IMR-90 (cell line): ENCODE measurements at regions not wholly inside any gene's neighbourhood (a gene's known extent, or its start where the extent isn't known, plus 50 kb on each side); places are given as distances from the start of the nearest gene placed in this dataset.

ENCODE experiments used
- ATAC-seq: fragments of 200-7000 bp; cut with Tn5 transposase; 2 replicates; pipeline ENCODE4 v1.9.1; 2020; ENCODE audit warnings: low read depth, mild to moderate bottlenecking, moderate library complexity
- BruUV-seq: library from RNA; stranded (reverse); fragments of 400-500 nt; replicated peaks from 2 replicates; lab custom pipeline; 2021; lab: Mats Ljungman, UMichigan
- CTCF ChIA-PET: fragments of 300-600 bp; formaldehyde crosslinking; extraction: SDS; loops from one replicate; lab custom pipeline; 2021; ENCODE audit warnings: antibody characterized with exemption; lab: Yijun Ruan, JAX
- POLR2A ChIA-PET: fragments of 300-600 bp; sonication (Branson Sonifier 250); formaldehyde crosslinking; loops from one replicate; lab custom pipeline; 2022; ENCODE audit warnings: antibody characterized with exemption; ENCODE audit not compliant: unreplicated experiment; lab: Charles Lee
- DNase-seq: peaks from one replicate; pipeline ENCODE4 v3.0.0; 2013
- H2AFZ ChIP-seq: replicated peaks from 2 replicates; pipeline ENCODE3; 2013; ENCODE audit warnings: low read length, mild to moderate bottlenecking; ENCODE audit not compliant: poor library complexity
- H2AK5ac ChIP-seq: 2 replicates; pipeline ENCODE4 v1.6.1; 2013; ENCODE audit warnings: low read depth, low read length, inconsistent platforms
- H2AK9ac ChIP-seq: replicated peaks from 2 replicates; pipeline ENCODE3; 2013; ENCODE audit warnings: mild to moderate bottlenecking, low read depth, low read length, moderate library complexity; ENCODE audit not compliant: poor library complexity
- H2BK120ac ChIP-seq: 2 replicates; pipeline ENCODE4 v1.6.1; 2013; ENCODE audit warnings: low read depth, low read length, inconsistent platforms
- H2BK15ac ChIP-seq: 3 replicates; pipeline ENCODE4 v1.6.1; 2013; ENCODE audit warnings: low read depth, low read length, inconsistent platforms
- H2BK20ac ChIP-seq: 2 replicates; pipeline ENCODE4 v1.6.1; 2013; ENCODE audit warnings: low read depth, mild to moderate bottlenecking, inconsistent platforms, low read length, moderate library complexity
- H2BK5ac ChIP-seq: 2 replicates; pipeline ENCODE4 v1.6.1; 2013; ENCODE audit warnings: mild to moderate bottlenecking, low read depth, low read length, inconsistent platforms; ENCODE audit not compliant: poor library complexity, severe bottlenecking
- H3K14ac ChIP-seq: replicated peaks from 2 replicates; pipeline ENCODE4 v1.6.1; 2013; ENCODE audit warnings: low read depth, low read length, inconsistent platforms
- H3K18ac ChIP-seq: 2 replicates; pipeline ENCODE4 v1.6.1; 2013; ENCODE audit warnings: low read depth, low read length, control low read depth
- H3K23ac ChIP-seq: 2 replicates; pipeline ENCODE4 v1.6.1; 2013; ENCODE audit warnings: low read depth, low read length, inconsistent platforms
- H3K27ac ChIP-seq: 2 replicates; pipeline ENCODE4 v1.5.1; 2013; ENCODE audit warnings: mild to moderate bottlenecking, control low read depth, low read length; ENCODE audit not compliant: insufficient read depth
- H3K27me3 ChIP-seq: 2 replicates; pipeline ENCODE4 v1.6.1; 2013; ENCODE audit warnings: low read length; ENCODE audit not compliant: control insufficient read depth, insufficient read depth
- H3K36me3 ChIP-seq: 2 replicates; pipeline ENCODE4 v1.6.1; 2013; ENCODE audit warnings: low read length, mixed read lengths; ENCODE audit not compliant: control insufficient read depth, insufficient read depth
- H3K4ac ChIP-seq: 2 replicates; pipeline ENCODE4 v1.6.1; 2013; ENCODE audit warnings: low read depth, low read length, inconsistent platforms
- H3K4me1 ChIP-seq: 2 replicates; pipeline ENCODE4 v1.6.1; 2013; ENCODE audit warnings: low read length, mixed read lengths; ENCODE audit not compliant: control insufficient read depth, insufficient read depth
- H3K4me2 ChIP-seq: 2 replicates; pipeline ENCODE4 v1.6.1; 2013; ENCODE audit warnings: low read depth, mild to moderate bottlenecking, control low read depth, low read length, moderate library complexity
- H3K4me3 ChIP-seq: 2 replicates; pipeline ENCODE4 v1.5.1; 2013; ENCODE audit warnings: low read depth, mild to moderate bottlenecking, control low read depth, low read length, moderate library complexity; ENCODE audit not compliant: insufficient read depth
- H3K56ac ChIP-seq: 2 replicates; pipeline ENCODE4 v1.6.1; 2013; ENCODE audit warnings: low read length, inconsistent platforms; ENCODE audit not compliant: insufficient read depth; ENCODE audit errors: extremely low read depth
- H3K79me1 ChIP-seq, 2 experiments: 2 replicates each; pipeline ENCODE4 v1.6.1; 2013; ENCODE audit warnings: low read length in 2 of 2, inconsistent platforms in 1 of 2, low read depth in 1 of 2
- H3K9ac ChIP-seq: 2 replicates; pipeline ENCODE4 v1.6.1; 2013; ENCODE audit warnings: low read depth, low read length, control low read depth
- H3K9me1 ChIP-seq: 2 replicates; pipeline ENCODE4 v1.6.1; 2013; ENCODE audit warnings: low read length, inconsistent platforms; ENCODE audit not compliant: insufficient read depth
- H3K9me3 ChIP-seq: 2 replicates; pipeline ENCODE4 v1.6.1; 2013; ENCODE audit warnings: low read length; ENCODE audit not compliant: control insufficient read depth, insufficient read depth
- H4K20me1 ChIP-seq: 2 replicates; pipeline ENCODE4 v1.6.1; 2013; ENCODE audit warnings: low read length, inconsistent platforms; ENCODE audit not compliant: insufficient read depth
- H4K5ac ChIP-seq: 2 replicates; pipeline ENCODE4 v1.6.1; 2013; ENCODE audit warnings: mild to moderate bottlenecking, low read depth, low read length, control low read depth
- H4K8ac ChIP-seq, 2 experiments: 2 replicates each; pipeline ENCODE4 v1.6.1; 2013; ENCODE audit warnings: low read depth in 2 of 2, low read length in 2 of 2, control low read depth in 1 of 2, inconsistent platforms in 1 of 2
- H4K91ac ChIP-seq: 2 replicates; pipeline ENCODE4 v1.6.1; 2013; ENCODE audit warnings: low read depth, low read length, inconsistent platforms; ENCODE audit not compliant: insufficient read depth
- CHD1 ChIP-seq: IDR thresholded peaks from 2 replicates; pipeline ENCODE4 v1.6.1; 2012; ENCODE audit warnings: low read depth, low read length, improper control_type of control experiment
- FOS ChIP-seq: fragments of 150-350 bp; IDR thresholded peaks from 2 replicates; pipeline ENCODE4 v1.6.1; 2016; ENCODE audit warnings: low read depth, low read length
- MAFK ChIP-seq: IDR thresholded peaks from 2 replicates; pipeline ENCODE4 v1.6.1; 2012; ENCODE audit warnings: low read depth, low read length, improper control_type of control experiment
- MAZ ChIP-seq: IDR thresholded peaks from 2 replicates; pipeline ENCODE4 v1.6.1; 2012; ENCODE audit warnings: low read depth, mild to moderate bottlenecking, low read length, improper control_type of control experiment, moderate library complexity, borderline replicate concordance
- RAD21 ChIP-seq: IDR thresholded peaks from 2 replicates; pipeline ENCODE4 v1.6.1; 2012; ENCODE audit warnings: low read length, improper control_type of control experiment
- SMC3 ChIP-seq: fragments of 150-350 bp; IDR thresholded peaks from 2 replicates; pipeline ENCODE4 v1.6.1; 2016; ENCODE audit warnings: low read depth, mild to moderate bottlenecking, antibody characterized with exemption, low read length, moderate library complexity
- WGBS, 2 experiments: methylation state at CpG; one replicate each; pipeline versions ENCODE4 v1.1.5 to v1.1.7; 2013; ENCODE audit warnings: missing lambda C conversion rate in 2 of 2; ENCODE audit not compliant: insufficient read length in 1 of 2; ENCODE audit errors: extremely low coverage in 2 of 2; 5-methylcytosine and 5-hydroxymethylcytosine counted together
- dilution Hi-C: fragments of 300-500 bp; cut with HindIII; formaldehyde crosslinking; loops from one replicate; pipeline ENCODE4 v1.14.3; 2018; ENCODE audit warnings: low sequenced_read_pairs; ENCODE audit not compliant: unreplicated experiment
- in situ Hi-C: fragments of 300-500 bp; cut with MboI; formaldehyde crosslinking; loops from 3 replicates; pipeline ENCODE4 v1.14.3; 2019; ENCODE audit warnings: low sequenced_read_pairs, inconsistent platforms, mixed read lengths
- intact Hi-C: fragments of 100-400 bp; cut with micrococcal nuclease; formaldehyde crosslinking; loops from 2 replicates; pipeline ENCODE4 v1.10.0; 2022

DNA sequence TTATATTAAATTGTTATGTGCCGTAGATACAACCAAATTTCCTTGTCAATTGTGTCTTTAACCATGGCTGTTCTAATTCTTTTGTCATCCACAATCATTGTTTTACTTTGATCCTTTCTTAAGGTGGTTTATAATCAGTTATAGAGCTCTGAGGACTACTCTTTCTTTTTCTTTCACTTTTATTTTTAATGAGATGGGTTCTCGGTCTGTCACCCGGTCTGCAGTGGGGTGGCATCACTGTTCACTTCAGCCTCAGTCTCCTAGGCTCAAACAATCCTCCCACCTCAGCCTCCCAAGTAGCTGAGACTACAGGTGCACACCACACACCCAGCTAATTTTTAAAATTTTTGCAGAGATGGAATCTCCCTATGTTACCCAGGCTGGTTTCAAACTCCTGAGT lies 74.2 kb downstream of the ANXA2R start:
- H2BK20ac ChIP-seq: no peak overlapping the region
- BruUV-seq: no TSS peak
- no peak overlapping the region for H3K27ac ChIP-seq
- no peak overlapping the region for H2AK9ac ChIP-seq
- dilution Hi-C loops (no loop called here), in situ Hi-C loops (no loop called here), intact Hi-C loops (no loop called here)
- H4K20me1 ChIP-seq: no peaks in the 10 kb centered on the region
- ChIA-PET POLR2A (no interaction called here), CTCF (no interaction called here)
- H3K4me3 ChIP-seq: no peak overlapping the region
- H3K23ac ChIP-seq: no peak overlapping the region
- no peak overlapping the region for H3K4ac ChIP-seq
- ATAC-seq (no peak), DNase-seq (no peak)
- H3K9ac ChIP-seq: no peak overlapping the region
- H4K91ac ChIP-seq: no peak overlapping the region
- no peak overlapping the region for H2BK15ac ChIP-seq
- H2AFZ ChIP-seq: no peak overlapping the region
- H2AK5ac ChIP-seq: no peak overlapping the region
- no peak overlapping the region for H3K18ac ChIP-seq
- H4K8ac ChIP-seq: no peak overlapping the region
- no peak overlapping the region for H2BK120ac ChIP-seq
- H3K79me1 ChIP-seq: no peaks in the 10 kb centered on the region
- H3K56ac ChIP-seq: no peak overlapping the region
- TF ChIP-seq FOS (no peak), CHD1 (no peak), SMC3 (no peak), MAFK (no peak), RAD21 (no peak), MAZ (no peak)
- no peaks in the 10 kb centered on the region for H3K27me3 ChIP-seq
- no peak overlapping the region for H2BK5ac ChIP-seq
- no peak overlapping the region for H4K5ac ChIP-seq
- WGBS, 2 experiments: no CpG with 5 or more reads among the region's 3 CpGs
- H3K9me1 ChIP-seq: no peaks in the 10 kb centered on the region
- H3K4me1 ChIP-seq: no peaks in the 10 kb centered on the region
- H3K9me3 ChIP-seq: no peaks in the 10 kb centered on the region
- 0 out of 2 replicates have a peak, but pooled peaks cover 1% of the 10 kb centered on the region for H3K36me3 ChIP-seq
- no peak overlapping the region for H3K4me2 ChIP-seq
- H3K14ac ChIP-seq: no peak overlapping the region
